Upper lobe of left lung (tissue), 6 donors: ENCODE measurements at regions not wholly inside any gene's neighbourhood (a gene's known extent, or its start where the extent isn't known, plus 50 kb on each side); places are given as distances from the start of the nearest gene placed in this dataset.

ENCODE experiments used
- ATAC-seq, 2 donors: fragments of 200-7000 bp; cut with Tn5 transposase; one replicate each; pipeline ENCODE4 v1.9.1; 2022; ENCODE audit warnings: mild to moderate bottlenecking in 2 of 2, moderate library complexity in 2 of 2; ENCODE audit not compliant: low FRiP score in 2 of 2
- DNase-seq, 2 donors: peaks; one replicate each; pipeline ENCODE4 v3.0.0-alpha.2; 2019 to 2020
- H3K27ac ChIP-seq, 4 donors: fragments of 200-600 bp; sonication (generic); one replicate each; pipeline ENCODE4 v1.5.1; 2016 to 2019
- H3K27me3 ChIP-seq, 4 donors: fragments of 200-600 bp; sonication (generic); one replicate each; pipeline ENCODE4 v1.5.1; 2017 to 2019
- H3K36me3 ChIP-seq, 4 donors: fragments of 200-600 bp; sonication (generic); one replicate each; pipeline ENCODE4 v1.5.1; 2016 to 2019
- H3K4me1 ChIP-seq, 4 donors: fragments of 200-600 bp; sonication (generic); one replicate each; pipeline ENCODE4 v1.5.1; 2018 to 2019
- H3K4me3 ChIP-seq, 4 donors: fragments of 200-600 bp; sonication (generic); one replicate each; pipeline ENCODE4 v1.5.1; 2017 to 2019; ENCODE audit warnings: mild to moderate bottlenecking in 2 of 4, moderate library complexity in 1 of 4
- H3K9me3 ChIP-seq, 4 donors: fragments of 200-600 bp; sonication (generic); one replicate each; pipeline ENCODE4 v1.5.1; 2018 to 2019
- EP300 ChIP-seq, 4 donors: sonication (generic); formaldehyde crosslinking; IDR thresholded peaks; one replicate each; pipeline ENCODE4 v1.5.1; 2017; ENCODE audit warnings: antibody characterized with exemption in 4 of 4, control low read depth in 2 of 4
- POLR2A ChIP-seq, 4 donors: fragments of 450-650 bp; IDR thresholded peaks; one replicate each; pipeline ENCODE4 v1.5.1; 2016 to 2017; ENCODE audit warnings: antibody characterized with exemption in 4 of 4, mild to moderate bottlenecking in 2 of 4
- POLR2AphosphoS5 ChIP-seq, 2 donors: sonication (generic); formaldehyde crosslinking; IDR thresholded peaks; one replicate each; pipeline ENCODE4 v1.5.1; 2017; ENCODE audit warnings: antibody characterized with exemption in 2 of 2
- WGBS, 2 donors: methylation state at CpG; one replicate each; pipeline ENCODE4 v1.1.5; 2017 to 2018; 5-methylcytosine and 5-hydroxymethylcytosine counted together
- TF ChIP-seq, protein P1 (sequence below), 6 experiments: fragments of 450-650 bp in 4 of 6; fragments of 200-600 bp in 2 of 6; sonication (generic) in 2 of 6; IDR thresholded peaks; one replicate each; pipeline ENCODE4 v1.5.1; 2016 to 2019; ENCODE audit warnings: antibody characterized with exemption in 6 of 6
- donor health status: DM: no; HTN: no; CAD: no; lungs with moderate emphysema.
- donor health status: DM: no; HTN: yes; CAD: no; lungs with severe emphysema.

DNA sequence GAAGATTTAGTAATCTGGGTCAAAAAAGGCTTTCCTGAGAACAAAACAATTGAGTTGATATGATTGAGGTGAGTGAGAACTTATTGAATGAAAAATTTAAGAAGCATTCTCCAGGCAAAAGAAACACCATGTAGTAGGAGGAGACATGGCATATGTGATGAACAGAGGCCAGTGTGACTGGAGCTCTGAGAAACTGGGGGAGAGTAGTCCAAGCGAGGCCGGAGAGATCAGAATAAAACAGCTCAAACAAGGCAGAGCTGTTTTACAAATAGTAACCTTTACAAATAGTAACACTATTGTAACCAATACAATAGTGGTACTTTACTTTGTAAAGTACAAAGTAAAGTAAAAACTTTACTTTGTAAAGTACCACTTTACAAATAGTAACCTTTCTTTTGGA lies 1159.1 kb downstream of the PCDH9 start:
- TF ChIP-seq POLR2AphosphoS5 (IDR thresholded peaks at IDR 0.05) (no peak), EP300 (IDR thresholded peaks at IDR 0.05) (no peak)
- TF ChIP-seq, protein P1, sequence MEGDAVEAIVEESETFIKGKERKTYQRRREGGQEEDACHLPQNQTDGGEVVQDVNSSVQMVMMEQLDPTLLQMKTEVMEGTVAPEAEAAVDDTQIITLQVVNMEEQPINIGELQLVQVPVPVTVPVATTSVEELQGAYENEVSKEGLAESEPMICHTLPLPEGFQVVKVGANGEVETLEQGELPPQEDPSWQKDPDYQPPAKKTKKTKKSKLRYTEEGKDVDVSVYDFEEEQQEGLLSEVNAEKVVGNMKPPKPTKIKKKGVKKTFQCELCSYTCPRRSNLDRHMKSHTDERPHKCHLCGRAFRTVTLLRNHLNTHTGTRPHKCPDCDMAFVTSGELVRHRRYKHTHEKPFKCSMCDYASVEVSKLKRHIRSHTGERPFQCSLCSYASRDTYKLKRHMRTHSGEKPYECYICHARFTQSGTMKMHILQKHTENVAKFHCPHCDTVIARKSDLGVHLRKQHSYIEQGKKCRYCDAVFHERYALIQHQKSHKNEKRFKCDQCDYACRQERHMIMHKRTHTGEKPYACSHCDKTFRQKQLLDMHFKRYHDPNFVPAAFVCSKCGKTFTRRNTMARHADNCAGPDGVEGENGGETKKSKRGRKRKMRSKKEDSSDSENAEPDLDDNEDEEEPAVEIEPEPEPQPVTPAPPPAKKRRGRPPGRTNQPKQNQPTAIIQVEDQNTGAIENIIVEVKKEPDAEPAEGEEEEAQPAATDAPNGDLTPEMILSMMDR (IDR thresholded peaks at IDR 0.05) = no peak
- Histone ChIP-seq H3K9me3 (no peaks in the 10 kb centered on the region), H3K4me1 (no peaks in the 10 kb centered on the region), H3K27ac (no peak overlapping the region), H3K27me3 (no peaks in the 10 kb centered on the region), H3K4me3 (no peak overlapping the region), H3K36me3 (no peaks in the 10 kb centered on the region)
- ATAC-seq (no peak), DNase-seq (no peak)
- whole genome bisulfite sequencing, 2 donors = 75 to 86% methylated on average over 2 of the region's 2 CpGs

DNA sequence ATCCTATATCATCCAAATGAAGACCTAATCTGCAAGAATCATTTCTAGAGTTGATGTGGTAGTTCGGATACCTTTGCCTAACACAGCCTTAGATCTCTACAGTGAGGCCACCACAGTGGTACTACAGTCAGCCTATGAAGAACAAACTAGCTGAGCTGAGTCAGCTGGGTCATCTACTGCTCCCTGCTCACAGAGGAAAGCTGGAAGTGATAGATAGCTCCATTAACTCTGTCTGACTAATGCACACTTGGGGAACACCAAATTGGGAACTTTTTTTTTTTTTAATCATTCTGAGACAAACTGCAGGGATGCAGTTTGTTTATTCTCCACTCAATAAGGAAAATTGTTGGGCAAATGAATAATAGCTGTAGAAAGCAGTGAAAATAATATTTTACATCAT lies 1160.6 kb downstream of the PCDH9 start:
- no peaks in the 10 kb centered on the region for H3K4me1 ChIP-seq
- ATAC-seq = no peak
- 68 to 81% methylated on average over 1 of the region's 1 CpG for WGBS, 2 donors
- TF ChIP-seq POLR2A (IDR thresholded peaks at IDR 0.05) (no peak), POLR2AphosphoS5 (IDR thresholded peaks at IDR 0.05) (no peak), EP300 (IDR thresholded peaks at IDR 0.05) (no peak)
- TF ChIP-seq, protein P1 (IDR thresholded peaks at IDR 0.05) = no peak
- no peaks in the 10 kb centered on the region for H3K9me3 ChIP-seq
- H3K27ac ChIP-seq = no peak overlapping the region
- no peak for DNase-seq
- H3K36me3 ChIP-seq = no peaks in the 10 kb centered on the region
- H3K27me3 ChIP-seq = no peaks in the 10 kb centered on the region
- no peak overlapping the region for H3K4me3 ChIP-seq

DNA sequence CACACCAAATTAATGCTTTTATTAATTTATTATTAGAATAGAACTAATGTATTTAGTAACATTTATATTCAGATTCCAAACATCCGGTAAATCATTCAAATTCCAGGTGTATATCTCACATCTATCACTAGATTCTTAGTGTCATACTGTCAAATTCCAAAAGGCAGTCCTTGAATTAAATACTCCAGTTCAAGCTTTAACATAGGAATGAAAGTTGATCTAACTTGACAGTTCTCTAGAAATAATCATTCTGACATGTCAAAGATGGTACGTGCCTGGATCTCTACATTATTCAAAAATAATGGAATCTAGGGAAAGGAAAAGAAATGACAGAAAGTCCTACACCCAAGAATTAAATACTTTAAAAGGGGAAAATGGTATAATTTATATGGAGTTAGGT lies 1161.5 kb downstream of the PCDH9 start:
- 42 to 44% methylated on average over 2 of the region's 2 CpGs for WGBS, 2 donors
- Histone ChIP-seq H3K36me3 (no peaks in the 10 kb centered on the region), H3K4me1 (no peaks in the 10 kb centered on the region), H3K27ac (no peak overlapping the region), H3K4me3 (no peak overlapping the region), H3K9me3 (no peaks in the 10 kb centered on the region), H3K27me3 (no peaks in the 10 kb centered on the region)
- ATAC-seq (no peak), DNase-seq (no peak)
- TF ChIP-seq POLR2A (IDR thresholded peaks at IDR 0.05) = no peak
- TF ChIP-seq, protein P1 (IDR thresholded peaks at IDR 0.05) = no peak
- TF ChIP-seq EP300 (IDR thresholded peaks at IDR 0.05) = no peak
- TF ChIP-seq POLR2AphosphoS5 (IDR thresholded peaks at IDR 0.05) = no peak

GRCh38 chr13:66048888-66049287 lies 1181.2 kb downstream of the PCDH9 start:
- Histone ChIP-seq H3K9me3 (peaks cover 0 to 4% (median 0%) of the 10 kb centered on the region in 4 donors), H3K4me1 (no peaks in the 10 kb centered on the region), H3K27ac (no peak overlapping the region), H3K36me3 (no peaks in the 10 kb centered on the region), H3K27me3 (no peaks in the 10 kb centered on the region), H3K4me3 (no peak overlapping the region)
- TF ChIP-seq POLR2AphosphoS5 (IDR thresholded peaks at IDR 0.05) (no peak), EP300 (IDR thresholded peaks at IDR 0.05) (no peak), POLR2A (IDR thresholded peaks at IDR 0.05) (no peak)
- TF ChIP-seq, protein P1 (IDR thresholded peaks at IDR 0.05) = no peak
- DNase-seq (no peak), ATAC-seq (no peak)
- WGBS, 2 donors = 77 to 90% methylated on average over 4 of the region's 4 CpGs

GRCh38 chr13:66040506-66040905 lies 1189.6 kb downstream of the PCDH9 start:
- no peak for DNase-seq
- no peaks in the 10 kb centered on the region for H3K9me3 ChIP-seq
- no peaks in the 10 kb centered on the region for H3K36me3 ChIP-seq

More at GRCh38 chr13:66040506-66040905, 1189.6 kb downstream of the PCDH9 start:
- Histone ChIP-seq H3K27ac (no peak overlapping the region), H3K4me1 (no peaks in the 10 kb centered on the region), H3K27me3 (no peaks in the 10 kb centered on the region), H3K4me3 (no peak overlapping the region)
- WGBS, 2 donors = 72 to 81% methylated on average over 2 of the region's 2 CpGs
- ATAC-seq = no peak
- TF ChIP-seq EP300 (IDR thresholded peaks at IDR 0.05) (no peak), POLR2A (IDR thresholded peaks at IDR 0.05) (no peak), POLR2AphosphoS5 (IDR thresholded peaks at IDR 0.05) (no peak)
- TF ChIP-seq, protein P1 (IDR thresholded peaks at IDR 0.05) = no peak
